HG02678 (cell line): ENCODE measurements at regions not wholly inside any gene's neighbourhood (a gene's known extent, or its start where the extent isn't known, plus 50 kb on each side); places are given as distances from the start of the nearest gene placed in this dataset.

Experiments used
- ATAC-seq: cut with Tn5 transposase; IDR thresholded peaks from one replicate; pipeline ENCODE4 v1.9.1; 2021; ENCODE audit warnings: mild to moderate bottlenecking, moderate library complexity; ENCODE audit not compliant: unreplicated experiment

DNA sequence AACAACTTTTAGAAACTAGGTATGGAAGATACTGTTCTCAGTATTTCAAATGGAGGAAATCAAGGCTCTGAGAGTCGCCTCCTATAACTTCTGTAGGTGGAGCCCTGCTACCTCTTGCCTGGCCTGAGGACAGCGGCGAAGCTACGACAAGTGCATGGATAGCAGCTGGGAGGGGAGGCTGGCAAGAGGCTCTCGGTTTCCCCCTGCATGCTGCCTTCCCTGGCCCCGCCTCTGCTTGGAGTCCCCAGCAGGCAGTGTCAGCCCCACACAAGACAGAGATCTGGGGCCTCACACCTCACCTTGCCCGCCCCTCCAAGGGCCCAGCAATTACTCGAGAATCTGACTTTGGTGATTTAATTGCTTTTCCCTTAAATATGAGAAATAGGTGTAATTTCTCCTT lies 107.6 kb upstream of the POU3F3 start:
- ATAC-seq, result no peak

DNA sequence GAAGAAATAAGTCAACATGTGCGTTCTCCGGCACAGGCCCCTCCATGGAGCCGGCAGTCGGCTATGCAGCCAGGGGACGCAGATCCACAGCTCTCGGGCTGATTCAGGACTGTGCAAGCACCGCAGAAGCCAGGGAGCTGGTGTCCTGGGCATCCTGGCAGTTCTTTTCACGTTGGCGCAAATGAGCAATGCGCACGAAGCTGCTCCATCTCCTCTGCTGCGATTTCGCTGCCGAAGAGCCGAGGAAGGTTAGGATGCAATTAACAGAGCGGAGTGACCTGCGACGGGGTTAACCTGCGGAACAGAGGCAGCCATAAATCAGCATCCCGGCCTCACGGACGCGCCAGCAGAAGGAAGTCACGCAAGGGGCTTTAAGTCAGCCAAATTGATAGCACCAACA lies 107.1 kb upstream of the POU3F3 start:
- no peak for ATAC-seq

GRCh38 chr2:104749856-104750460 lies 104.0 kb upstream of the POU3F3 start:
- no peak for ATAC-seq

- ATAC-seq, result no peak
Measured at GRCh38 chr2:104752504-104752903, 101.4 kb upstream of the POU3F3 start.

DNA sequence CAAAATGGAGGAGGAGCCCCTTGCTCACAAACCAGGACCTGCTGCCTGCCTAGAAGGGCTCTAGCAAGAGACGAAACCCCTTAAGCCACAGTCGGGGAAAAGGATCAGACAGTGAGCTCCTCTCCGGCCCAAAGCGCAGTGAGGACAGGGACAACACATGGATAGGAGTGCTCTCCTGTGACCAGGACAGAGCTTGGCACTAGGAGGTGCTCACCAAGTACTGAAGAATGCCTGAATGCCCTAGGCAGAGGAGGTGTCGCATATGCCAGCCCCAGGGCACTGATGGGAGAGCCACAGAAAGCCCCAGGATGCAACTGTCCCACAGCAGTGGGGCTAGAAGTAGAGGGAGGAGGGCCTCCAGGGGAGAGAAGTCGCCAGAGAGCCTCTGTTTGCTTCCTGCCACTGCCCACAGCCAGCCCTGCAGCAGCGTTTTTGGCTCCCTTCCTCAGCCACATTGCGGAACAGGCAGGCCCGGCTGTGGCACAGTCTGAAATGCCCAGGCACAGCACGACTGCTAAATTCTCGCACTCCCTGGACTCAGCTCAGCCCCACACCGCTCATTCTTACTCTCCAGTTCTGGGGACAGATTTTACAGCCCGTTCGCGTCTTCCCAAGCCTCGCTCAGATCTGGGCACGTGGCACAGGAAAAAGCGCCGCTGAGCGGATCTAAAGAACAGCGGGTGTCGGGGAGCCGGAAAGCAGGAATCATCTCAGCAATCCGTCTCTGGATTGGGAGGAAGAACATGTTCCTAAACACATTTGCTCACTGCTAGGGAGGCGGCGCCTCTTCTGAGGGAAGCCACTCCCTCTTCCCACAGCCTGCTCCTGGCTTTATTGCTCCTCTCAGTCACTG lies 98.7 kb upstream of the POU3F3 start:
- no peak for ATAC-seq

DNA sequence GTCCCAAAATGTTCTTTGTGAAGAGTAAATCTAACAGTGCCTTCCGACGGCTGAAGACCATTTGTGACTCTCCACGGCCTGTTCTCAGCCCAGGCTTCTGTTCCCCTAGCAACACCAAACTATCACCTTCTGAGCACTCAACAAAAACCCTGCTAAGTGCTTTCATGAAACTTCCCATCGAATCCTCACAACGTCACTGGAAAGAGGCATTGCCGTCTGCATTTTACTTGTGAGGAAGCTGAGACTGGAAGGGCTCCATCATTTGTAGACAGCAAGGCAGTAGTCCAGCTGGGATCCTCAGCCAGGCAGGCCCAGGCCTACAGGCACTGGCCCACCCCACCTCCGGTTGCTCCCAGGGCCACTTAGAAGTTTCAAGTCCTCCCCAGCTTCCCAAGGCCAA lies 97.8 kb upstream of the POU3F3 start:
- no peak for ATAC-seq

GRCh38 chr2:104757056-104757455 lies 96.9 kb upstream of the POU3F3 start:
- ATAC-seq, result no peak

DNA sequence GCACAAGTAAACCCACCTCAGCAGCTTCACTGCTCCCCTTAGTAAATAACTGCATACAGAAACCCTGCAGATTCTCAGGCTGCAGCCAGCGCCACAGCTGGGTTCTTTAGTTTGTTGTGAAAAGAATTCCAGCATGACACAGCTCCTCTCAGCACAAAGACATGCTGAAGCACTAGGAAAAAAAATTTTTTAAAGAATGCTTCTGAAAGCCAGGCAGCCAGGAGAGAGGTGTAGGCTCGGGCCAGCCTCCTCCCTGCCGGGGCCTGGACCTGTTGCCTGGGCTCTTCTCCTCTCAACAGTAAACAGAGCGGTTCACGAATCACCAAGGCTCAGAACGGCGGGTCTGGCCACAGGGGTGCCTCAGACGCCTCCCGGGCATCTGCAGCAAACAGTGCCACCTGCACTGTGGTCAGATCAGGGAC lies 95.7 kb upstream of the POU3F3 start:
- no peak for ATAC-seq

GRCh38 chr2:104762031-104762430 lies 91.9 kb upstream of the POU3F3 start:
- no peak for ATAC-seq

DNA sequence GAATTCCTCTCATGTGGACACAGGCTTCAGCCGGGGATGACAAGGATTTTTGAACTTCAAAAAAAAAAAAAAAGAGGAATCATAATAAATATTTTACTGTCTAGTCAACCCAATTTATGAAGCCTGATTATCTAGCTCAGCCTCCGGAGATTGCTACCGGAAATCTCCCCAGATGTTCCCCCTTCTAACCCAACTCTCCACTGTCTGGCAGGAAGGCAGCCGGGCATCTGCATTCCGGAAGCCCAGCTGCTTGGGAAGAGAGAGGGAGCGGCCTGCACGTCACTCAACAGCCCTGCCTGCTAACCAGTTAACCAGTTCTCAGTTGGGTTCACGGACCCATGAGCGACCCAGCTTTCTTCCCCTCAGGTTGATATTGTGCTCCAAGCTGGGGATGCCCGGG lies 87.2 kb upstream of the POU3F3 start:
- no peak for ATAC-seq

GRCh38 chr2:104768694-104769093 lies 85.2 kb upstream of the POU3F3 start:
- ATAC-seq, result no peak

DNA sequence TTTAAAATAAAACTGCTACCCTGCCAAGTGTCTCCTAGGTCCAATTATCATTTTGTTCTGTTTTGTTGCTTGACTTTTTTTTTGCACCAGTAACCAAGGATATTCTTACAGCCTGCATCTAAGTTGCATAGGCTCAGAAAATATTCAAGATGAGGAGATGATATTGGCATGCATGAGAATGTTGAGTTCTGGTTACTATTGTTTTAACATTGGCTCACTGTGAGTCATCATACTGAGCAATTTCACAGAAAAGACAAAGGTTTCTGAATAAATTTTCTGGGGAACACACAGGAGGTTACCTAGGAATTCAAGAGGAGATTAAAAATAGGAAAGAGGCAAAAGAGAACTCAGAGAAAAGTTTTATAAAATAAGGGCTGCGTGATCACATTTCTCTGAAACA lies 84.8 kb upstream of the POU3F3 start:
- no peak for ATAC-seq

GRCh38 chr2:104772996-104773395 lies 80.9 kb upstream of the POU3F3 start:
- no peak for ATAC-seq

DNA sequence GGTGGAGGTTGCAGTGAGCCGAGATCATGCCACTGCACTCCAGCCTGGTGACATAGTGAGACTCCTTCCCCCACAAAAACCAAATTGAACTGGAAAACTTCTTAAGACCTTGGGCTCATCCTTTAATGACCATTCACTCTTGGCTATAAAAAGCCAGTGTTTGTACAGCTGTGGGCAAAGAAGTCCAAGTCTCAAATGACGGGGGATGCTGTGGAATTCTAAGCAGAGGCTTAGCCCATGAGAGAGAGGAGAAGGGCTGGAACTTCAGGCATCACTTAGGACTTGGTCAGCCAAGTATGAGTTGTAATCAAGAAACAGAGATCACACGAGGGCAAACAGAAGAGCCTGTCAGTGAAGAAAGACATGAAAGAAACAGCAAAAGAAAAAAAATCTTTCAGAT lies 79.3 kb upstream of the POU3F3 start:
- no peak for ATAC-seq

GRCh38 chr2:104777721-104778120 lies 76.2 kb upstream of the POU3F3 start:
- ATAC-seq, result no peak

DNA sequence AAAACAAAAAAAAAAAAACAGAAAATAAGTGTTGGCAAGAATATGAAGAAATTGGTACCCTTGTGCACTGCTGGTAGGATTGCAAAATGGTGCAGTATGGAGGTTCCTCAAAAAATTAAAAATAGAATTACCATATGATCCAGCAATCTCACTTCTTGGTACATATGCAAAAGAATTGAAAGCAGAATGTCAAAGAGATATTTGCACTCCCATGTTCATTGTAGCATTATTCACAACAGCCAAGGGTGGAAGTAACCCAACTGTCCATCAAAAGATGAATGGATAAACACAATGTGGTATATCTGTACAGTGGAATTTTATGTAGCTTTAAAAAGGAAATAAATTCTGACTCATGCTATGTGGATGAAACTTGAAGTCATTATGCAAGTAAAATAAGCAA lies 72.8 kb upstream of the POU3F3 start:
- ATAC-seq, result no peak

- no peak for ATAC-seq
Measured at GRCh38 chr2:104784264-104784663, 69.7 kb upstream of the POU3F3 start.

GRCh38 chr2:104786204-104786603 lies 67.7 kb upstream of the POU3F3 start:
- ATAC-seq, result no peak

- no peak for ATAC-seq
Measured at GRCh38 chr2:104786821-104787220, 67.1 kb upstream of the POU3F3 start.

DNA sequence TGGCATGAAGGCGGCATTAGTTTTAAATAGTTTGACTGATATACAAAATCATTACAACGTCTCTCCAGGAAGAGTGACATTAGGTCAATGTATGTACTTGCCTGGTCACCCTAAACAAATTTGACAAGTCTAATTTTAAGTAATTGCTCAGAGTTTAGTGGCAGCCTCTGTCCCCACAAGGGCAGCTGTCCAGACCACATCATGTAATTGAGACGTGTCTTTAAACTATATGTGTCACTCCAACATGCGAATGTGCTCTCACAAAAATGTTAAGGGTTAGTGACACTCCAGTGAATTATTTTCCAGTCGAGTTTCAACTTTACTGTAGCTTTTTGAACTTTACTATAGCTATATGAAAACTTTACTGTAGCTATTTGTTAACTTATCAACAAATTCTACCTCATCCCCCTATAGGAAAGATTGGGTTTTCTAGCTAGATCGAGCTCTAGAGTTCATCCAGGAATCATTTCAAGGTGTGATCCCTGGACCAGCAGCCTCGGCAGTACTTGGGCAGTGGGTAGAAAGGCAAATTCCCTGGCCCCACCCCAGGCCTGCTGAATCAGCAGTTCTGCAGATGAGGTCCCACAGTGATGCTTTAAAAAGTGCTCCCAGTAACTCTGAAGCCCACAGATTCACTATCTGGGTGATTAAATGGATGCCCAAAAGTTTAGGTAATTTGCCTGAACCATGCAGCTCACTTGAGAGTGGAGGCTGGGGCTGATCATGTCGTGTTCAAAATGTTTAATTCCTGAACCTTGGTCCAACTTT lies 66.4 kb upstream of the POU3F3 start:
- ATAC-seq, result no peak

DNA sequence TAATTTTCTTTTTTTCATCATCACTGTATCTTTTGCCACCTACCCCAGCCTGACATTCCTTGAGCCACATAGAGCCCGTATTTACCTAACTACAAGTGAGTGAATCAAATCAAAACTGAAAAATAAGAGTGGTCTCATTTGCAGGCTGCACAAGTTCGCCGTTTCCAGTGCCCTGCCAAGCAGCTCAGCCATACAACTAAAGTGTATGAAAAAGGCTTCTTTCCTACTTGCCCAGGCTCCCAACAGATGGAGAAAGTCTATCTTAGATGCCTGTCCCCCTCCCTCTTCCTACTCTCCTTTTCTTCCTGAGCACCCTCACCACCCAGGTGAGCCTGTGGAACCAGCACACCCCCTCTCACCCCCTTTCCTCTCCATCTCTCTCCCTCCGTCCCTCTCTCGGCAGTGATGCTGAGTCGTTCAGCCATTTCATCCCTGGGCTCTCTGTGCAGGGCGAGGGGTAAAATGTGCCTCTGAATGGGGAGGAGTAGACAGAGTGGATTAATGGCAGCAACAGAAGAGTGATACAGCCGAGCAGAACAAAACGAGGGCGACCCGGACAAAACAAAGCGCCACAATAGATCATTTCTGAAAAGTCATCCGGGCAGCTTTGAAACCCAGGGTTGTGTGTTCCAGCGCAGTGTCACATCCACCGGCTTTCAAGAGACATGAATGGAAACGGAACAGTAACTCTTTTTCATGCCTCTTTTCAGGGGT lies 65.0 kb upstream of the POU3F3 start:
- no peak for ATAC-seq
